PFSK-1 (cell line): ENCODE measurements at regions not wholly inside any gene's neighbourhood (a gene's known extent, or its start where the extent isn't known, plus 50 kb on each side); places are given as distances from the start of the nearest gene placed in this dataset.

Experiments used
- FOXP2 ChIP-seq: optimal IDR thresholded peaks from 2 replicates; pipeline ENCODE3; 2011; ENCODE audit warnings: borderline replicate concordance, control low read depth, inconsistent platforms; ENCODE audit not compliant: insufficient read depth; ENCODE audit errors: extremely low read length, extremely low read depth
- POLR2AphosphoS5 ChIP-seq: IDR thresholded peaks from 2 replicates; pipeline ENCODE4 v1.6.1; 2012; ENCODE audit warnings: low read depth, mild to moderate bottlenecking, control low read depth, low read length, moderate library complexity
- REST ChIP-seq, 2 experiments: IDR thresholded peaks; 2 replicates each; pipeline versions ENCODE4 v1.6.1 to v1.8.0; 2011 to 2012; ENCODE audit warnings: low read depth in 2 of 2, low read length in 2 of 2, control low read depth in 1 of 2, inconsistent platforms in 1 of 2, mild to moderate bottlenecking in 1 of 2, moderate library complexity in 1 of 2; ENCODE audit not compliant: insufficient read depth in 1 of 2
- SIN3A ChIP-seq: IDR thresholded peaks from 2 replicates; pipeline ENCODE4 v1.6.1; 2012; ENCODE audit warnings: mild to moderate bottlenecking, low read length, moderate library complexity, borderline replicate concordance; ENCODE audit not compliant: insufficient read depth
- TAF1 ChIP-seq: IDR thresholded peaks from 2 replicates; pipeline ENCODE4 v1.6.1; 2012; ENCODE audit warnings: low read length, control low read depth, borderline replicate concordance; ENCODE audit not compliant: insufficient read depth

GRCh38 chr4:125428832-125429231 lies 114.1 kb downstream of the FAT4 start:
- TF ChIP-seq REST (IDR thresholded peaks at IDR 0.05; ENCODE audit: insufficient read depth in 1 of 2, low read depth in 2 of 2, low read length in 2 of 2) (no peak), POLR2AphosphoS5 (no peak), FOXP2 (no peak)

GRCh38 chr4:125430086-125430485 lies 115.3 kb downstream of the FAT4 start:
- TF ChIP-seq TAF1, result no peak
- no peak for TF ChIP-seq FOXP2
- TF ChIP-seq POLR2AphosphoS5, result no peak
- TF ChIP-seq REST (IDR thresholded peaks at IDR 0.05; ENCODE audit: insufficient read depth in 1 of 2, low read depth in 2 of 2, low read length in 2 of 2), result no peak
- TF ChIP-seq SIN3A, result no peak

GRCh38 chr4:125432078-125432477 lies 117.3 kb downstream of the FAT4 start:
- TF ChIP-seq TAF1 (no peak), POLR2AphosphoS5 (no peak), SIN3A (no peak), FOXP2 (no peak), REST (IDR thresholded peaks at IDR 0.05; ENCODE audit: insufficient read depth in 1 of 2, low read depth in 2 of 2, low read length in 2 of 2) (no peak)

- TF ChIP-seq TAF1 (no peak), SIN3A (no peak), REST (IDR thresholded peaks at IDR 0.05; ENCODE audit: insufficient read depth in 1 of 2, low read depth in 2 of 2, low read length in 2 of 2) (no peak), FOXP2 (no peak), POLR2AphosphoS5 (no peak)
Observed at GRCh38 chr4:125433453-125433852, 118.7 kb downstream of the FAT4 start.

- TF ChIP-seq POLR2AphosphoS5 (no peak), TAF1 (no peak), FOXP2 (no peak), SIN3A (no peak), REST (IDR thresholded peaks at IDR 0.05; ENCODE audit: insufficient read depth in 1 of 2, low read depth in 2 of 2, low read length in 2 of 2) (no peak)
Observed at GRCh38 chr4:125434136-125434535, 119.4 kb downstream of the FAT4 start.
